HG03045 (cell line): ENCODE measurements at regions not wholly inside any gene's neighbourhood (a gene's known extent, or its start where the extent isn't known, plus 50 kb on each side); places are given as distances from the start of the nearest gene placed in this dataset.
"Not testable (repeated sequence)": the region's sequence is repeated elsewhere in the genome, so short reads cannot be mapped to it uniquely, and the experiment has no call there.

ENCODE experiments used
- ATAC-seq: cut with Tn5 transposase; IDR thresholded peaks from one replicate; pipeline ENCODE4 v1.9.1; 2021; ENCODE audit warnings: mild to moderate bottlenecking, moderate library complexity; ENCODE audit not compliant: unreplicated experiment

- ATAC-seq: no peak
Measured at GRCh38 chr15:26197719-26198118, 334.6 kb upstream of the ATP10A start.

- no peak for ATAC-seq
Measured at GRCh38 chr15:26197060-26197459, 333.9 kb upstream of the ATP10A start.

- no peak for ATAC-seq
Measured at GRCh38 chr15:26191193-26191592, 328.1 kb upstream of the ATP10A start.

DNA sequence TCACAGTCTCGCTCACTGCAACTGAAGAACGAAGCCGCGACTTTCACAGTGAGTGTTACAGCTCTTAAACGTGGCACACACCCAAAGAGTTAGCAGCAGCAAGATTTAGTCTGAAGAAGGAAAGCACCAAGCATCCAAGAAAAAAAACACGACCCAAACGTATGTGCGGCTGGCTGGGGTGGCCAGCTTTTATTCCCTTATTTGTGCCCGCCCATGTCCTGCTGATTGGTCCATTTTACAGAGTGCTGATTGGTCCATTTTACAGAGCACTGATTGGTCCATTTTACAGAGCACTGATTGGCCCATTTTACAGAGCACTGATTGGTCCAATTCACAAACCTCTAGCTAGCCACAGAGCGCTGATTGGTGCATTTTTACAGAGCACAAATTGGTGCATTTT is 323.0 kb upstream of the ATP10A start:
- not testable (repeated sequence) for ATAC-seq

DNA sequence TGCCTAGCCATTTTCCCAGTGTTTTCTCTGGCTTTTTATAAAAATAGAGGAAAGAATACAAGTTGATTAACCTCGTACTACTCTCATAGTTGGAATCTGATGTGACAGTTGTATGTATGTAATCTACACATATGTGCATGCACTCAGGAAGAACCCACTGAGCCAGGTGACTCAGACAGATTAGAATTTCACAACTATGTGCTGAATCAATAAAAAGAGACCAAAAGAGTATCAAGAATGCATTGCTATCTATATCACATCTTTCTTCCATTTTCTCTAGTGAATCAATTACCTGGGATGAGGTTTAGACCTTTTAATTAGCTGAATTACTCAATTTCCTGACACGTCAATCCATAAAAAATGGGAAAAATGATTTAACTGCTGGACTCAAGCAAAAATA is 319.3 kb upstream of the ATP10A start:
- no peak for ATAC-seq

- no peak for ATAC-seq
Measured at GRCh38 chr15:26179906-26180305, 316.8 kb upstream of the ATP10A start.

DNA sequence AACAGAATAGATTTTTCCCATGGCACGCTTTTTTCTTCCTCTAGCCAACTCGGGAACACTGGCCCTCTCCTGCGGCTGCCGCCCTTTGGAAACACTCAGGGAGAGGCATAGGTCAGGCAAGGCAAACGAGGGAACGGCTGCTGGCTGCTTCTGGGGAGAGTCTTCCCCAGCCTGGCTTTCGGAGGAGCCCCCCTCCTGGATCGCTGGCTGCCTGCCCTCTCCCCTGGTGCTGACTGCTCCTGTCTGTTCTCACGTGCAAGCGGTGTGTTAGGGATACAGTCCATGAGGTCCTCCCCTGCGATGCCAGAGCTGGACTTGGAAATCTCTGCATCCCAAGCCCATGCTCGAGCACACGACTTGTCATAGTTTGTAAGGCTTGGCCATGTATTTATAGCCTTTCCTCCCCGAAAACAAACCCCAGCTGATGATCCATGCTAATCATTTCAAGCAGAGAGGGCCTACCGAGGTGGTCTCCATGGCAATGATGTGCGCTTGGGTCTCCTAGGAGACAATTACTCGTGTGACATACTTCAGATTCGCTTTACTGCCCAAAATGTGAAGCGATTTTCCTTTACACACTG is 315.6 kb upstream of the ATP10A start:
- no peak for ATAC-seq

DNA sequence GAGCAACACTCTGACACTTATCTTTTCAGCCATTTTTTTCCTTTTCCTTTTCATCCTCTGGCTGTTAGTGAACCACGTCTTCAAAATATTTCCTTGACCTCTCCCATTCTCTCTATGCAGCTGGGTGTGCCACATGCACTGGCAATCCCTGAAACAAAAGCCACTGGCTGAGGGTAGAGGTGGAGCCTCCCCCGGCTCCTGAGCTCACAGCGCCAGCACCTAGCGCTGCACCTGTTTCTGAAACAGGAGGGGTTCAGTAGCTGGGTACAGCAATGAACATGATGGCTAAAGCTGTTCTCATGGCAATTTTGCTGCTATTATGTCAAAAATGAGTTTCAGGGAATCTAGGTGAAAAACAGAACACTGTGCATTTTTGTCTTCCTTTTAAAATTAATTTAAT is 314.7 kb upstream of the ATP10A start:
- no peak for ATAC-seq

- no peak for ATAC-seq
Measured at GRCh38 chr15:26176831-26177230, 313.7 kb upstream of the ATP10A start.

GRCh38 chr15:26171266-26171665 is 308.1 kb upstream of the ATP10A start:
- ATAC-seq: no peak

- ATAC-seq: no peak
Measured at GRCh38 chr15:26166429-26166828, 303.3 kb upstream of the ATP10A start.

GRCh38 chr15:26165546-26165945 is 302.4 kb upstream of the ATP10A start:
- no peak for ATAC-seq

GRCh38 chr15:26160343-26160742 is 297.2 kb upstream of the ATP10A start:
- ATAC-seq: no peak

DNA sequence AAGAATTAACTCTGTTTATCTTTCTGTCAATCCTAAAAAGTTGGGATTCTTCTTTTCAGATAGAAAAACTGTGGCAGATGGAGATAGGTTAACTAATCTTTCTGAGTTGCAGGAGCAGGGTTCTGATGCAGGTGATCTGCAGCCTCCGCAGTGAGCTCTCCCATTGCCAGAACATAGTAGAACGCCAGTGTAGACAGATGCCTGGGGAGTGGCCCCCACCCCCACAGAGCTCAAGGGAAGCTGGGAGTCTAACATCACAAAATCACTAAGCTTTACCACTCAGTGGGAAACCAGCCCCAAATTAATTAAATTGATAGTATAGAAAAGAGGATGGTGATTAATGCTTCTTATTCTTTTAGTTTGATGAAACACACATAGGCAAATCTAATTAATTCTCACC is 295.0 kb upstream of the ATP10A start:
- no peak for ATAC-seq

DNA sequence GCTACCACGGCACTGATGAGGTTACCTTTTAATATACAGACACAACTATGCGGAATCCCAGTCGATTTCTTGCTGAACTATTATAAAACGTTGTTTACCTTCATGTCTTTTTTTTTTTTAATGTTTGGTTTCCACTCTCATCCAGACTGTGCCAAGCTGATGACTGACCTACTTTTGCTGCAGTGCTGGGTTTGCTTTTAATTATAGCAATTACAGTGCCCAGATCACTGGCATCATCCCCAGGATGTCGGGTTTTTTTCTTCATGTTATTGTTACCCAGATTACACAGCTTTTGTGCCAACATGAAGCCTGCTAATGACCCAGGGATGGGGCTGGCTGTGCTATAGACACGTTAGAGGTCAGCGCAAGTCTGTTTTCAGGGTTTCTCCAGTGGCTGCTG is 294.0 kb upstream of the ATP10A start:
- no peak for ATAC-seq

GRCh38 chr15:26156051-26156450 is 292.9 kb upstream of the ATP10A start:
- ATAC-seq: no peak

GRCh38 chr15:26148156-26148860 is 285.2 kb upstream of the ATP10A start:
- ATAC-seq: no peak

DNA sequence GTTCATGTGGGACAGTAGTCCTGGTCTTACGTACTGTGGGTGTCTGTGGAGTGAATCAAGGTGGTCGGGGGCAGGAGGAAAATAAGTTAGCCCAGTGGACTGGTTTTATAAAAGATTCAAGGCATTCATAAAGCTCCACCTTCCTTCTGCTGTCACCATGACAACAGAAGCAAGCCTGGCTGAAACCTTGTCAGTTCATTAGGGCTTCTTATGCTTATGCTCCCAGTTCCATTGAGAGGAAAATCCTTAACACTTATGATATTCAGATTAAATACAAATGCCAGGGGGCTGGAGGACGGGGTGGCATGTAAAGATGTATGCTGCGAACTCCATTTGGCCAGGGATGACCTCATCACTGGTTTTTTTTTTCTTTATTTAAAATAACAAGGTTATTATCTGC is 283.1 kb upstream of the ATP10A start:
- no peak for ATAC-seq

- no peak for ATAC-seq
Measured at GRCh38 chr15:26145796-26146195, 282.7 kb upstream of the ATP10A start.

- no peak for ATAC-seq
Measured at GRCh38 chr15:26144836-26145235, 281.7 kb upstream of the ATP10A start.

DNA sequence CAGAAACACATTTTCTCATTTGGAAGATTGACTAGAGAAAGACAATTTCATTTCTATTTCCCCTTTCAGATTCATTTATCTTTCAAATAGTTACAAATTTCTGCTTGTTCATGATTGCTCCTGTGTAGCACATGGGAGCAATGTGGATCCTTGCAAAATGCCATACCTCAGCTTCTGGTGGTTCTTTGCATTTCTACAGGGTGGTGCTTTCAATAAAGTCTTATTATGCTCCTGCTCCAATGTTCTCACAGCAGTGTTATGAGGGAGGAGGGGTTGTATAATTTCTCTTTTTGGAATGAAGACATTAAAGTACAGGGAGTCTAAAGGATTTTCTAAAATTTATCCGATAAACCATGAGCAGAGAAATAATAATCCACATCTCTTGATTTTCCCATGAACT is 280.1 kb upstream of the ATP10A start:
- ATAC-seq: no peak

DNA sequence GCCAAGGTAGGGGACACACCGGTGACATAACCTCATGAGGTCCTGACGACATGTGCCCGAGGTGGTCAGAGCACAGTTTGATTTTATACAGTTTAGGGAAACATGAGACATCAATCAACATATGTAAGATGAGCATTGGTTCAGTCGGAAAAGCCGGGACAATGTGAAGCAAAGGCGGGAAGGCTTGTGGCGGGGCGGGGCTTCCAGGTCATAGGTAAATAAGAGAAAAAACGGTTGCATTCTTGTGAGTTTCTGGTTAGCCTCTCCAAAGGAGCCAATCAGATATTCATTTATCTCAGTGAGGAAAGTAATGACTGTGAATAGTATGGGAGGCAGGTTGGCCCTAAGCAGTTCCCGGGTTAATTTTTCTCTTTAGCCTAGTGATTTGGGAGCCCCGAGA is 271.7 kb upstream of the ATP10A start:
- no peak for ATAC-seq

GRCh38 chr15:26134152-26134551 is 271.0 kb upstream of the ATP10A start:
- ATAC-seq: no peak
